Loucy (cell line): ENCODE measurements at regions not wholly inside any gene's neighbourhood (a gene's known extent, or its start where the extent isn't known, plus 50 kb on each side); places are given as distances from the start of the nearest gene placed in this dataset.

Experiments
- H2AFZ ChIP-seq: fragments of 200-600 bp; sonication (generic); 2 replicates; pipeline ENCODE4 v1.6.0; 2016; ENCODE audit warnings: antibody characterized with exemption, mild to moderate bottlenecking, low read length, moderate library complexity
- H3F3A ChIP-seq: fragments of 200-600 bp; 2 replicates; pipeline ENCODE4 v1.6.0; 2016; ENCODE audit warnings: antibody characterized with exemption, low read depth, mild to moderate bottlenecking
- H3K27me3 ChIP-seq: fragments of 200-600 bp; sonication (generic); 2 replicates; pipeline ENCODE4 v1.6.1; 2014; ENCODE audit warnings: low read length, mild to moderate bottlenecking; ENCODE audit not compliant: insufficient read depth, poor library complexity, severe bottlenecking
- H3K36me3 ChIP-seq: fragments of 200-600 bp; sonication (generic); 2 replicates; pipeline ENCODE4 v1.6.1; 2016; ENCODE audit warnings: low read length; ENCODE audit not compliant: insufficient read depth
- H3K4me1 ChIP-seq: fragments of 200-600 bp; sonication (generic); 2 replicates; pipeline ENCODE4 v1.5.1; 2014; ENCODE audit warnings: low read length, mild to moderate bottlenecking; ENCODE audit not compliant: insufficient read depth, poor library complexity, severe bottlenecking
- H3K4me2 ChIP-seq: fragments of 200-600 bp; sonication (generic); 2 replicates; pipeline ENCODE4 v1.6.0; 2014; ENCODE audit warnings: antibody characterized with exemption, low read length, low read depth, mild to moderate bottlenecking; ENCODE audit not compliant: poor library complexity, severe bottlenecking
- H3K4me3 ChIP-seq: fragments of 200-600 bp; sonication (generic); 2 replicates; pipeline ENCODE4 v1.5.1; 2014; ENCODE audit warnings: low read length, mild to moderate bottlenecking, mixed read lengths; ENCODE audit not compliant: poor library complexity, severe bottlenecking
- H3K79me2 ChIP-seq: fragments of 200-600 bp; sonication (generic); 2 replicates; pipeline ENCODE4 v1.6.1; 2014; ENCODE audit warnings: low read length; ENCODE audit not compliant: insufficient read depth
- H3K9ac ChIP-seq: fragments of 200-600 bp; sonication (generic); 2 replicates; pipeline ENCODE4 v1.6.0; 2014; ENCODE audit warnings: mild to moderate bottlenecking, low read depth, low read length, moderate library complexity; ENCODE audit not compliant: poor library complexity, severe bottlenecking
- H3K9me2 ChIP-seq: fragments of 200-600 bp; sonication (generic); replicated peaks from 2 replicates; pipeline ENCODE4 v1.6.1; 2016; ENCODE audit warnings: low read depth, low read length, mixed read lengths
- H3K9me3 ChIP-seq: fragments of 200-600 bp; sonication (generic); 2 replicates; pipeline ENCODE4 v1.6.1; 2014; ENCODE audit warnings: mild to moderate bottlenecking, antibody characterized with exemption, low read length, low read depth; ENCODE audit not compliant: insufficient read depth
- H4K20me1 ChIP-seq: fragments of 200-600 bp; sonication (generic); 2 replicates; pipeline ENCODE4 v1.6.0; 2014; ENCODE audit warnings: antibody characterized with exemption, low read length, mild to moderate bottlenecking; ENCODE audit not compliant: insufficient read depth, poor library complexity, severe bottlenecking
- EZH2phosphoT487 ChIP-seq: fragments of 200-600 bp; IDR thresholded peaks from 2 replicates; pipeline ENCODE4 v1.6.1; 2018; ENCODE audit warnings: antibody characterized with exemption, mild to moderate bottlenecking, moderate library complexity, borderline replicate concordance
- TF ChIP-seq, protein P1 (sequence below): fragments of 200-600 bp; sonication (generic); conservative IDR thresholded peaks from 2 replicates; pipeline ENCODE4 v1.5.1; 2014; ENCODE audit warnings: mild to moderate bottlenecking, antibody characterized with exemption, low read length

DNA sequence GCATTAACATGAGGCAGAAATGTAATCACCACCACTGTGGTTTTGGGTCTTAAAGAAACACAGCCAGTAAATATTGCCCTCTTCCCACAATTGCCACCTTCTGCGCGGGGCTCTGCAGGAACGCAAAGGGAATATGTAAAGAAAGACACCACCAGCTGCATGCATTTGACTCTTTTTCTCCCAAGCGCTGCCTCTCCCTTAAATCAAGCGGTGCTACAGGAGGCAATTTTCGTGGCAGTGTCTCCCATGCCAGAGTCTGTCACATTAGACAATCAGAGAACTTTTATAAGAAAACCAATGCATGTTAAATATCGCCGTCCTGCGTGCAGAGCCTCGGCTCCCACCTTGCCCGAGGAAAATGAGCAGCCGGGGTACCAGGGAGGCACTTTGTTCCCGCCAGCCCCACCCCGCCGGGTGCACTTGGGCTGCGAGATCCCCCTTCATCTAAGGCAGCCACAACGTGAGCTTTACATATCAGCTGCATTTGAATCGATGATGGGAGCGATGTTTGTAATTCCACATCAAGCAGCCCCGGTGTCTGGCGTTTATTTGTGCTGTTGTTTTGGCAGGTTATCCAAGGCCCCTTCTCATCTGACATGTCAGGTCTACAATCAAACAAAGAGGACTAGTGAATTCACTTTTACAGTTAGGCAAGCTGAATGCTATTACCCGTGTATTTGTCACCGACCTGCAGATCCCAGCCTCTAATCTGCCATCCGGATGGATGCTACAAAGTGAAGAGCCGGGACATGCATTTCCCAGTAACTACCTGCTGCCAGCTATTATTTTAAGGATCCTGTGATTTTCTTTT lies 72.3 kb upstream of the MGMT start:
- Histone ChIP-seq H2AFZ (no peak overlapping the region), H3K9me3 (no peaks in the 10 kb centered on the region)
- TF ChIP-seq, protein P1, sequence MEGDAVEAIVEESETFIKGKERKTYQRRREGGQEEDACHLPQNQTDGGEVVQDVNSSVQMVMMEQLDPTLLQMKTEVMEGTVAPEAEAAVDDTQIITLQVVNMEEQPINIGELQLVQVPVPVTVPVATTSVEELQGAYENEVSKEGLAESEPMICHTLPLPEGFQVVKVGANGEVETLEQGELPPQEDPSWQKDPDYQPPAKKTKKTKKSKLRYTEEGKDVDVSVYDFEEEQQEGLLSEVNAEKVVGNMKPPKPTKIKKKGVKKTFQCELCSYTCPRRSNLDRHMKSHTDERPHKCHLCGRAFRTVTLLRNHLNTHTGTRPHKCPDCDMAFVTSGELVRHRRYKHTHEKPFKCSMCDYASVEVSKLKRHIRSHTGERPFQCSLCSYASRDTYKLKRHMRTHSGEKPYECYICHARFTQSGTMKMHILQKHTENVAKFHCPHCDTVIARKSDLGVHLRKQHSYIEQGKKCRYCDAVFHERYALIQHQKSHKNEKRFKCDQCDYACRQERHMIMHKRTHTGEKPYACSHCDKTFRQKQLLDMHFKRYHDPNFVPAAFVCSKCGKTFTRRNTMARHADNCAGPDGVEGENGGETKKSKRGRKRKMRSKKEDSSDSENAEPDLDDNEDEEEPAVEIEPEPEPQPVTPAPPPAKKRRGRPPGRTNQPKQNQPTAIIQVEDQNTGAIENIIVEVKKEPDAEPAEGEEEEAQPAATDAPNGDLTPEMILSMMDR: no peak
- no peak for TF ChIP-seq EZH2phosphoT487

DNA sequence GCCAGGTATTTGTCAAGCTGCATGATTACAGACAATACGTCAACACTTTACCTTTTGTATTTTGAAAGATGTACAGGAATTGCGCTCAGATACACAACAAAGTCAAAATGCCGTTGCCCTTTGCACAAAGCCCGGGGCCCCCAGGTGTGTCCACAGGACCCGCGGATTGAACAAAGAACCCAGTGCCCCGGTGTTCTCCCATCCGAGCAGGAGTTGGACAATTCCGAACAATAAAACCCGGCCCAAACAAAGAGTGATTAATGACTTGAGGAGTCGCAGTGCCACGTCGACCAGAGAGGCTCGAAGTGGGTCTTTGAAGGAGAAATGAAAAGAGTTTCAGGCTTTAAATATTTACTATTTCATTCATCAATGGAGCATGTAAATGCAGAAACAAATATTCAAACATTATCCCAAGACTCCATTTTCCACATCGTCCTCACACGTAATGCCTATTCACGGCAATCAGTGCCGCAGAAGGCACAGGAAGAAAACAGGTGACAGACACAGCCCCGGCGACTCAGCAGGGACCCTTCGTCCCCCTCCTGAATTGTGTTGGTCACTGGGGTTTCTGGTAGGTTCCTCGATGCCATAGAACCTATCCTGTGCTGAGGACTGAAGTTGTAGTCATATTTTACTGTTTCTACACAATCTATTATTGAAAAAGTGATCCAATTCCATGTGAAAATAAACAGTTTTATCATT lies 70.9 kb upstream of the MGMT start:
- Histone ChIP-seq H3K4me3 (no peak overlapping the region), H3K9me2 (no peaks in the 10 kb centered on the region), H3K4me2 (no peak overlapping the region), H4K20me1 (no peaks in the 10 kb centered on the region), H3K79me2 (no peaks in the 10 kb centered on the region), H3F3A (no peaks in the 10 kb centered on the region), H3K27me3 (no peaks in the 10 kb centered on the region), H3K9ac (no peak overlapping the region), H3K4me1 (no peaks in the 10 kb centered on the region), H3K9me3 (no peaks in the 10 kb centered on the region), H2AFZ (no peak overlapping the region), H3K36me3 (no peaks in the 10 kb centered on the region)
- TF ChIP-seq, protein P1: no peak
- no peak for TF ChIP-seq EZH2phosphoT487

More for the DNA sequence above, 72.3 kb upstream of the MGMT start:
- Histone ChIP-seq H4K20me1 (no peaks in the 10 kb centered on the region), H3K79me2 (no peaks in the 10 kb centered on the region), H3K9ac (no peak overlapping the region), H3K9me2 (no peaks in the 10 kb centered on the region), H3K4me3 (no peak overlapping the region), H3K4me2 (no peak overlapping the region), H3K36me3 (no peaks in the 10 kb centered on the region), H3K27me3 (no peaks in the 10 kb centered on the region), H3F3A (no peaks in the 10 kb centered on the region), H3K4me1 (no peaks in the 10 kb centered on the region)

GRCh38 chr10:129397198-129397974 lies 69.7 kb upstream of the MGMT start:
- H4K20me1 ChIP-seq: no peaks in the 10 kb centered on the region
- H3K36me3 ChIP-seq: no peaks in the 10 kb centered on the region
- H2AFZ ChIP-seq: no peak overlapping the region
- no peak overlapping the region for H3K9ac ChIP-seq
- H3K4me1 ChIP-seq: no peaks in the 10 kb centered on the region
- no peak for TF ChIP-seq EZH2phosphoT487
- TF ChIP-seq, protein P1: no peak
- H3K27me3 ChIP-seq: no peaks in the 10 kb centered on the region
- H3F3A ChIP-seq: no peaks in the 10 kb centered on the region
- no peaks in the 10 kb centered on the region for H3K9me2 ChIP-seq
- no peak overlapping the region for H3K4me2 ChIP-seq
- no peaks in the 10 kb centered on the region for H3K9me3 ChIP-seq
- H3K79me2 ChIP-seq: no peaks in the 10 kb centered on the region
- H3K4me3 ChIP-seq: no peak overlapping the region
